ENCODE measurements at regions not wholly inside any gene's neighbourhood (a gene's known extent, or its start where the extent isn't known, plus 50 kb on each side); places are given as distances from the start of the nearest gene placed in this dataset.
"Not testable (repeated sequence)": the region's sequence is repeated elsewhere in the genome, so short reads cannot be mapped to it uniquely, and the experiment has no call there.

DNA sequence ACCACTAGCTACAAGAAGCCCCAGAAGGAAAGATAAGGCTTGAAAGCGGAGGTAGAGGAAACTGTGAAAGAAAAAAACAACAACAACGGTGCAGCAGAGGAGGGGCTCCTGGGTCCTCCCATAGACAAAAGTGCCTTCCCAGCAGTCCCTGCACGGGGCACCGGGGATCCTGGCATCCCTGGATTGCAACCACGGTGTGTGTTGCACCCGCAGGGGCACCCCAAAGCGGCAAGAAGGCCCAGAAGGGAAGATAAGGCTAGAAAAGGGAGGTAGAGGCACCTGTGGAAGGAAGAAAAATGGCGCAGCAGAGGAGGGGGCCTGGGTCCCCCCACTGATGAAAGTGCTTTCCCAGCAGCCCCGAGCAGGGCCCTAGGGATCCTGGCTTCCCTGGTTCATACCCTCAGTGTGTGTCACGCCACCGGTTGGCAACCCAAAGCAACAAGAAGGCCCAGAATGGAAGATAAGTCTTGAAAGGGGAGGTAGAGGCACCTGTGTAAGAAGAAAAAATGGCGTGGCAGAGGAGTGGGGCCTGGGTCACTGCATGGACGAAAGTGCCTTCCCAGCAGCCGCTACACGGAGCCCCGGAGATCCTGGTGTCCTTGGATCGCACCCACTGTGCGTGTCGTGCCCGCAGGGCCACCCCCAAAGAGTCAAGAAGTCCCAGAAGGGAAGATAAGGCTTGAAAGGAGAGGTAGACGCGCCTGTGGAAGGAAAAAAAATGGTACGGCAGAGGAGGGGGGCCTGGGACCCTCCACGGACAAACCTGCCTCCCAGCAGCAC lies 281.0 kb downstream of the ALG10 start:
- DNase-seq (ENCODE audit: low spot score) = no peak

DNA sequence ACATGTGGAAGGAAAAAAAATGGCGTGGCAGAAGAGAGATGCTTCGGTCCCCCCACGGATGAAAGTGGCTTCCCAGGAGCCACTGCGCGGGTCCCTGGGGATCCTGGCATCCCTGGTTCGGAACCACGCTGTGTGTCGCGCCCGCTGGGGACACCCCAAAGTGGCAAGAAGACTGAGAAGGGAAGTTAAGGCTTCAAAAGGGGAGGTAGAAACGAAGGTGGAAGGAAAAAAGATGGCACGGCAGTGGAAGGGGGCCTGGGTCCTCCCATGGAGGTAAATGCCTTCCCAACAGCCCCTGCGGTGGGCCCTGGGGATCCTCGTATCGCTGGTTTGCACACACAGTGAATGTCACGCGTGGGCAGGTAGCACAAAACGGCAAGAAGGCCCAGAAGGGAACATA lies 281.7 kb downstream of the ALG10 start:
- DNase-seq (ENCODE audit: low spot score) = no peak

DNA sequence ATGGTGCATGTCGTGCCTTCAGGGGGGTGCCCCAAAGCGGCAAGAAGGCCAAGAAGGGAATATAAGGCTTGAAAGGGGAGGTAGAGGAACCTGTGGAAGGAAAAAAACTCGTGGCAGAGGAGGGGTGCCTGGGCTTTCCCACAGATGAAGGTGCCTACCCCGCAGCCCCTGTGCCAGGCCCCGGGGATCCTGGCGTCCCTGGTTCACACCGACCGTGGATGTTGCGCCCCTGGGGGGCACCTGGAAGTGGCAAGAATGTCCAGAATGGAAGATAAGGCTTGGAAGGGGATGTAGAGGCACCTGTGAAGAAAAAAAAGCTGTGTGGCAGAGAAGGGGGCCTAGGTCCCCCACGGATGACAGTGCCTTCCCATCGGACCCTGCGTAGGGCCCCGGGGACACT lies 282.2 kb downstream of the ALG10 start:
- DNase-seq (ENCODE audit: low spot score) = no peak

DNA sequence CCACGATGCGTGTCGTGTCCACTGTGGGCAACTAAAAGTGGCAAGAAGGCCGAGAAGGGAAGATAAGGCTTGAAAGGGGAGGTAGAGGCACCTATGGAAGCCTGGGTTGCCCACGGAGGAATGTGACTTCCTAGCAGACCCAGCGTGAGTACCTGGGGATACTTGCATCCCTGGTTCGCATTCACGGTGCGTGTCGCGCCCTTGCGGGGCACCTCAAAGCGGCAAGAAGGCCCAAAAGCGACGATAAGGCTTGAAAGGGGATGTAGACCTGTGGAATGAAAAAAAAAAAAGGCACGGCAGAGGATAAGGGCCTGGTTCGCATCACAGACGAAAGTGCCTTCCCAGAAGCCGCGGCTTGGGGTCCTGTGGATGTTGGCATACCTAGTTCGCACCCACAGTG lies 282.9 kb downstream of the ALG10 start:
- DNase-seq (ENCODE audit: low spot score) = no peak

DNA sequence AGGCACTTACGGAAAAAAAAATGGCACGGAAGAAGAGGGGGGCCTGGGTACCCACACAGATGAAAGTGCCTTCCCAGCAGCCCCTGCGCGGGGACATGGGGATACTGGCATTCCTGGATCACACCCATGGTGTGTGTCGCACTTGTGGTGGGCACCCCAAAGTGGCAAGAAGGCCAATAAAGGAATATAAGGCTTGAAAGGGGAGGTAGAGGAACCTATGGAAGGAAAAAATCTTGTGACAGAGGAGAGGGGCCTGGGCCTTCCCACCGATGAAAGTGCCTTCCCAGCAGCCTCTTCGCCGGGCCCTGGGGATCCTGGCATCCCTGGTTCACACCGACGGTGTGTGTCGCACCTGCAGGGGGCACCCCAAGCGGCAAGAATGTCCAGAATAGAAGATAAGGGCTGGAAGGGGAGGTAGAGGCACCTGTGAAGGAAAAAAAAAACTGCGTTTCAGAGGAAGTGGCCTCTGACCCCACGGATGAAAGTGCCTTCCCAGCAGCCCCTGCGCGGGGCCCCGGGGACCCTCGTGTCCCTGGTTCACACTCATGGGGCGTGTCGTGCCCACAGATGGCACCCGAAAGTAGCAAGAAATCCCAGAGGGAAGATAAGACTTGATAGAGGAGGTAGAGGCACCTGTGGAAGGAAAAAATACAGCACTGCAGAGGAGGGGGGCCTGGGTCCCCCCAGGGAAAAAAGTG lies 284.0 kb downstream of the ALG10 start:
- no peak for DNase-seq (ENCODE audit: low spot score)

DNA sequence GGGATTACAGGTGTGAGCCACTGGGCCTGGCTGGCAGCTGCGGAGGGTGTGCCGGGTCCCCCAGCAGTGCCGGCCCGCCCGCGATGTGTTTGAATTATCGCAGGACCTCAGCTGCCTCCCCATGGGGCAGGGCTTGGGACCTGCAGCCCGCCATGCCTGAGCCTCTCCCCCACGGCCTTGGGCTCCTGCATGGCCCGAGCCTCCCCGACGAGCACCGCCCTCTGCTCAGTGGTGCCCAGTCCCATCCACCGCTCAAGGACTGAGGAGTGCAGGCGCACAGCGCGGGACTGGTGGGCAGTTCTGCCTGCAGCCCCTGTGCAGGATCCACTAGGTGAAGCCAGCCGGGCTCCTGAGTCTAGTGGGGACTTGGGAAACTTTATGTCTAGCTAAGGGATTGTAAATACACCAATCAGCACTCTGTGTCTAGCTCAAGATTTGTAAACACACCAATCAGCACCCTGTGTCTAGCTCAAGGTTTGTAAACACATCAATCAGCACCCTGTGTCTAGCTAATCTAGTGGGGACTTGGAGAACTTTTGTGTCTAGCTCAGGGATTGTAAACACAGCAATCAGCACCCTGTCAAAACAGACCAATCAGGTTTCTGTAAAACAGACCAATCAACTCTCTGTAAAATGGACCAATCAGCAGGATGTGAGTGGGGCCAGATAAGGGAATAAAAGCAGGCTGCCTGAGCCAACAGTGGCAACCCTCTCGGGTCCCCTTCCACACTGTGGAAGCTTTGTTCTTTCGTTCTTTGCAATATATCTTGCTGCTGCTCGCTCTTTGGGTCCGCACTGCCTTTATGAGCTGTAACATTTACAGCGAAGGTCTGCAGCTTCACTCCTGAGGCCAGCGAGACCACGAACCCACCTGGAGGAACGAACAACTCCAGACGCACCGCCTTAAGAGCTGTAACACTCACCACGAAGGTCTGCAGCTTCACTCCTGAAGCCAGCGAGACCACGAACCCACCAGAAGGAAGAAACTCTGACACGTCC lies 287.8 kb downstream of the ALG10 start:
- not testable (repeated sequence) for DNase-seq (ENCODE audit: low spot score)

DNA sequence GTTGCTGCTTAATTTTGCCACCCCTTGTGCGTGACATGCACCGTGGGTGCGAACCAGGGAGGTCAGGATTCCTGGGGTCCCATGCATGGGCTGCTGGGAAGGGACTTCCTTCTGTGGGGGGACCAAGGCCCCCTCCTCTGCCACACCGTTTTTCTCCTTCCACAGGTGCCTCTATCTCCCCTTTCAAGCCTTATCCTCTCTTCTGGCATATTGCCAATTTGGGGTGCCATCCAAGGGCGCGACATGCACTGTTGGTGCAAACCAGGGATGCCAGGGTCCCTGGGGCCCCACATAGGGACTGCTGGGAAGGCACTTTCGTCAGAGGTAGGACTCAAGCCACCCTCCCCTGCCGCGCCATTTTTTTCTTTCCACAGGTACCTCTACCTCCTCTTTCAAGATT lies 289.0 kb downstream of the ALG10 start:
- no peak for DNase-seq (ENCODE audit: low spot score)

DNA sequence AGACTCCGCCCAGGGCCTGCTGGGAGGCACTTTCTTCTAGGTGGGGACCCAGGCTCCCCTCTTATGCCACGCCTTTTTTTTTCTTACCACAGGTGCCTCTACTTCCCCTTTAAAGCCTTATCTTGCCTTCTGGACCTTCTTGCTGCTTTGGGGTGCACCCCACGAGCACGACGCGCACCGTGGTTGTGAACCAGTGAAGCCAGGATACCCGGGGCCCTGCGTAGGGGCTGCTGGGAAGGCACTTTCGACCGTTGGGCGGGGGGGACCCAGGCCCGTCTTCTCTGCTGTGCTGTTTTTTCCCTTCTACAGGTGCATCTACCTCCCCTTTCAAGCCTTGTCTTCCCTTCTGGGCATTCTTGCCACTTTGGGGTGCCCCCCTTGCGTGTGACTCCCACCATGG lies 305.4 kb downstream of the ALG10 start:
- no peak for DNase-seq (ENCODE audit: low spot score)

DNA sequence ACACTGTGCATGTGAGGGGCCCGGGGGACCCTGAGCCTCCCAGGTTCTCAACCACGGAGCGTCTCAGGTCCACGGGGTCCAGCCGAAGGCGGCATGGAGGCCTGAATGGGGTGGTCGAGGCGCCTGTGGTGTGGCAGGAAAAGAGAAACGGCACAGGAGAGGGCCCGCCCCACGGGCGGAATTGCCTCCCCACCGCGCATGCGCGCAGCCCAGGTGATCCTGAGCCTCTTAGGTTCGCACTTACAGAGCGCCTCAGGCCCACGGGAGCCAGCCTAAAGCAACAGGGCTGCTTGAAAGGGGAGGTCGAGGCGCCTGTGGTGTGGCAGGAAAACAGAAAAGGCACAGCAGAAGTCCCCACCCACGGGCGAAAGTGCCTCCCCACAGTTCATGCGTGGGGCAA lies 311.0 kb downstream of the ALG10 start:
- no peak for DNase-seq (ENCODE audit: low spot score)

DNA sequence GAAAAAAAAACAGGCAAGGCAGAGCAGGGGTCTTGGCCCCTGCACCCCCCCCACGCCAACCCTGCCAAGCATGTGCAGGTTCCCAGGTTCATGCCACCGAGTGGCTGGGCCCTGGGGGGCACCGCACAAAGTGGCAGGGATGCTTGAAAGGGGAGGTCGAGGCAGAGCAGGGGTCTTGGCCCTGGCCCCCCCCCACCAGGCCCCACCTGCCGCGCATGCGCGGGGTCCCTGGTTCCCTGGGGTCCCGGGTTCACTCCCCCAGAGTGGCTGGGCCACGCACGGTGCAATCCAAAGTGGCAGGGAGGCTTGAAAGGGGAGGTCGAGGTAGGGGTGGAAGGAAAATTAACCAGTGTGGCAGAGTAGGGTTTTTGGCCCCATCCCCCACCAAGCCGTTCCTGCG lies 312.2 kb downstream of the ALG10 start:
- DNase-seq (ENCODE audit: low spot score) = no peak

DNA sequence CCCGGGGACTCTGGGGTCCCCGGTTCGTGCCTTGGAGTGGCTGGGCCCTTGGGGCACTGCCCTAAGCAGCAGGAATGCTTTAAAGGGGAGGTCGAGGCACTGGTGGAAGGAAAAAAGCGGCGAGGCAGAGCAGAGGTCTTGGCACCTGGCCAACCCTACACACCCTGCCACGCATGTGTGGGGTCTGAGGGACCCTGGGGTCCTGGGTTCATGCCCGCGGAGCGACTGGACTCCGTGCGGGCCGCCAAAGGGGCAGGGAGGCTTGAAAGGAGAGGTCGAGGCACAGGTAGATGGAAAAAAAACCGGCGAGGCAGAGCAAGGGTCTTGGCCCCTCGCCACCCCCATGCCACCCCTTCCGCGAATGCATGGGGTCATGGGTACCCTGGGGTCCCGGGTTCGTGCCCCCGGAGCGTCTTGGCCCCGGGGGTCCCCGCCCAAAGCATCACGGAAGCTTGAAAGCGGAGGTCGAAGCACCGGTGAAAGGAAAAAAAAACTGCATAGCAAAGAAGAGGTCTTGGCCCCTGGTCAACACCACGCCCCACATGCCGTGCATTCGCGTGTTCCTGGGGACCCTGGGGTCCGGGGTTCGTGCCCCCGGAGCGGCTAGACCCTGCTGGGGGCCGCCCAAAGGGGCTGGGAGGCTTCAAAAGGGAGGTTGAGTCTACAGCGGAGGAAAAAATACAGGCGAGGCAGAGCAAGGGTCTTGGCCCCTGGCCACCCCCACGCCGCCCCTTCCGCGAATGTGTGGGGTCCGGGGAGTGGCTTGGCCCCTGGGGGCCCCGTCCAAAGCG lies 312.9 kb downstream of the ALG10 start:
- DNase-seq (ENCODE audit: low spot score) = no peak

DNA sequence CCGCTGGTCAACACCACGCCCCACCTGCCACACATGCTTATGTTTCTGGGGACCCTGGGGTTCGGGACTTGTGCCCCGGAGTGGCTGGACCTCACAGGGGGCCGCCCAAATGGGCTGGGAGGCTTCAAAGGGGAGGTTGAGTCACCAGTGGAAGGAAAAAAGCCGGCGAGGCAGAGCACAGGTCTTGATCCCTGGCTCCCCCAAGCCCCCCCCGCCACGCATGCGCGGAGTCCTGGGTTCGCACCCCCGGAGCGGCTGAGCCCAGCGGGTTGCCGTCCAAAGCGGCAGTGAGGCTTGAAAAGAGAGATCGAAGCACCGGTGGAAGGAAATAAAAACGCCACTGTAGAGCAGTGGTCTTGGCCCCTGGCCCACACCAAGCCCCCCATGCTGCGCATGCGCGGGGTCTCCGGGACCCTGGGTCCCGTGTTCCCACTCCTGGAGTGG lies 313.5 kb downstream of the ALG10 start:
- no peak for DNase-seq (ENCODE audit: low spot score)

DNA sequence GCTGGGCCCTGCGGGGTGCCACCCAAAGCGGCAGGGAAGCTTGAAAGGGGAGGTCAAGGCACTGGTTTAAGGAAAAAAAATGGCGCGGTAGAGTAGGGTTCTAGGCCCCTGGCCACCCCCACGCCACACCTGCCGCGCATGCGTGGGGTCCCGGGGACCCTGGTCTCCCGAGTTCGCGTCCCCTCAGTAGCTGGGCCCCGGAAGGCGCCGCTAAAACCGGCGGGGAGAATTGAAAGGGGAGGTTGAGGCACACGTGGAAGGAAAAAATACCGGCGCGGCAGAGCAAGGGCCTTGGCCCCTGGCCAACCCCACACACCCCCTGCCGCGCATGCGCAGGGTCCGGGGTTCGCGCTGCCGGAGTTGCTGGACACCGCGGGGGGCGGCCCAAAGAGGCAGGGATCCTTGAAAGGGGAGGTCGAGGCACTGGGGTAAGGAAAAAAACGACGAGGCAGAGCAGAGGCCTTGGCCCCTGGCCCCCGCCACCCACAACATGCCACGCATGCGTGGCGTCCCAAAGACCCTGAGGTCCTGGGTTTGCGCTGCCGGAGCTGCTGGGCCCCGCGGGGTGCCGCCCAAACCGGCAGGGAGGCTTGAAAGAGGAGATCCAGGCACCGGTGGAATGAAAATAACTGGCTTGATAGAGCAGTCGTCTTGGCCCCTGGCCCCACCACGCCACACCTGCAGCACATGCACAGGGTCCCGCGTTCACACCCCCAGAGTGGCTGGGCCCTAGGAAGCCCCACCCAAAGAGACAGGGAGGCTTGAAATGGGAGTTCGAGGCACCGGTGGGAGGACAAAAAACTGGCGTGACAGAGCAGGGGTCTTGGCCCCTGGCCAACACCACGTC lies 314.5 kb downstream of the ALG10 start:
- no peak for DNase-seq (ENCODE audit: low spot score)

DNA sequence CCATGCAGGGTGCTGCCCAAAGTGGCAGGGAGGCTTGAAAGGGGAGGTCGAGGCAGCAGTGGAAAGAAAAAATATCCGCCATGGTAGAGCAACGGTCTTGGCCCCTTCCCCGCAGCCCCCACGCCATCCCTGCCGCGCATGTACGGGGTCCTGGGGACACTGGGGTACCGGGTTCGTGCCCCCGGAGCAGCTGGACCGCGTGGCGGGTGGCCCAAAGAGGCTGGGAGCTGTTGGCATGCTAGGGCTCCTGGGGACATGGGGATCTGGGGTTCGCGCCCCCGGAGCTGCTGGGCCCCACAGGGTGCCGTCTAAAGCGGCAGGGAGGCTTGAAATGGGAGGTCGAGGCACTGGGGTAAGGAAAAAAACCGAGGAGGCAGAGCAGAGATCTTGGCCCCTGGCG lies 316.5 kb downstream of the ALG10 start:
- no peak for DNase-seq (ENCODE audit: low spot score)

DNA sequence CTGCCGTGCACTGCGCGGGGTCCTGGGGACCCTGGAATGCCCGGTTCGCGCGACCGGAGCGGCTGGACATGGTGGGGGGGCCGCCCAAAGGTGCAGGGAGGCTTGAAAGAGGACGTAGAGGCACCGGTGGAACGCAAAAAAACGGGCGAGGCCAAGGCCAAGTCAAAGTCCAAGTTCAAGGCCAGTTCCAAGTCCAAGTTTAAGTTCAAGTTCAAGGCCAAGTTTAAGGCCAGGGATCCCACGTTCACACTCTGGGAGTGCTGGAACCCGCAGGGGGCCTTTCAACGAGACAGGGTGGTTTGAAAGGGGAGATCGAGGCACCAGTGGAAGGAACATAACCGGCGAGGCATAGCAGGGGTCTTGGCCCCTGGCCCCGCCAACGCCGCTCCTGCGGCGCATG lies 317.6 kb downstream of the ALG10 start:
- no peak for DNase-seq (ENCODE audit: low spot score)

DNA sequence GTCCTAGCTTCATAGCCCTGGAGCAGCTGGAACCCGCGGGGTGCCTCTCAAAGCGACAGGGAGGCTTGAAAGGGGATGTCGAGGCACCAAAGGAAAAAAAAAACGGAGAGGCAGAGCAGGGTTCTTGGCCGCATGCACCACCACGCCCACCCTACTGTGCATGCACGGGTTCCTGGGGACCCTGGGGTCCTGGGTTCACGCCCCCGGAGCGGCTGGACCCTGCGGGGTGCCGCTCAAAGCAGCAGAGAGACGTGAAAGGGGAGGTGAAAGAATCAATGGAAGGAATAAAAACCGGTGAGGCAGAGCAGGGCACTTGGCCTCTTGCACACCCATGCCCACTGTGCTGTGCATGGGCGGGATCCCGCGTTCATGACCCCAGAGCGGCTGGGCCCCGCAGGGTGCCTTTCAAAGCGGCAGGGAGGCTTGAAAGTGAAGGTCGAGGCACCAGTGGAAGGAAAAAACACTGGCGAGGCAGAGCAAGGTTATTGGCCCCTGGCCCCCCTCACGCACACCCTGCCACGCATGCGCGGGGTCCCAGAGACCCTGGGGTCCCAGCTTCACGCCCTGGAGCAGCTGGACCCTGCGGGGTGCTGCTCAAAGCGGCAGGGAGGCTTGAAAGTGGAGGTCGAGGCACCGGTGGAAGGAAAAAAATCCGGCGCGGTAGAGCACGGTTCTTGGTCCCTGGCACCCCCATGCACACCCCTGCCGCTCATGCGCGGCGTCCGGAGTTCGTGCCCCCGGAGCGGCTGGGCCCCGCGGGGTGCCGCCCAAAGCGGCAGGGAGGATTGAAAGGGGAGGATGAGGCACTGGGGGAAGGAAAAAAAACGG lies 318.5 kb downstream of the ALG10 start:
- DNase-seq (ENCODE audit: low spot score) = no peak

DNA sequence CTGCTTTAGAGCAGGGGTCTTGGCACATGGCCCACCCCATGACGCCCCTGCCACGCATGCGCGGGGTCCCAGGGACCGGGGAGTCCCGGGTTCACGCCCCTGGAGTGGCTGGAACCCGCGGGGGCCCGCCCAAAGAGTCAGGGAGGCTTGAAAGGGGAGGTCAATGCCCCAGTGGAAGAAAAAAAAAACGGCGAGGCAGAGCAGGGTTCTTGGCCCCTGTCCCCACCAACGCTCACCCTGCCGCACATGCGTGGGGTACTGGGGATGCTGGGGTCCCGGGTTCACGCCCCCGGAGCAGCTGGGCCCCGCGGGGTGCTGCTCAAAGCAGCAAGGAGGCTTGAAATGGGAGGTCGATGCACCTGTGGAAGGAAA lies 319.1 kb downstream of the ALG10 start:
- DNase-seq (ENCODE audit: low spot score) = no peak

DNA sequence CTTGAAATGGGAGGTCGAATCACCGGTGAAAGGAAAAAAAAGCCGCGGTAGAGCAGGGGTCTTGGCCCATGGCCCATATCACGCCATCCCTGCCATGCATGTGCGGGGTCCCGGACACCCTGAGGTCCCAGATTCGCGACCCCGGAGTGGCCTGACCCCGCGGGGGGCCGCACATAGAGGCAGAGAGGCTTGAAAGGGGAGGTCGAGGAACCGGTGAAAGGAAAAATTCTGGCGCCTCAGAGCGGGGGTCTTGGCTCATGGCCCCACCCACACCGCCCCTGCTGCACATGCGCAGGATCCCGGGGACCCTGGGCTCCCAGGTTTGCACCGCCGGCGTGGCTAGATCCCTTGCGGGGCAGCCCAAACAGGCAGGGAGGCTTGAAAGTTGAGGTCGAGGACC lies 319.8 kb downstream of the ALG10 start:
- no peak for DNase-seq (ENCODE audit: low spot score)

DNA sequence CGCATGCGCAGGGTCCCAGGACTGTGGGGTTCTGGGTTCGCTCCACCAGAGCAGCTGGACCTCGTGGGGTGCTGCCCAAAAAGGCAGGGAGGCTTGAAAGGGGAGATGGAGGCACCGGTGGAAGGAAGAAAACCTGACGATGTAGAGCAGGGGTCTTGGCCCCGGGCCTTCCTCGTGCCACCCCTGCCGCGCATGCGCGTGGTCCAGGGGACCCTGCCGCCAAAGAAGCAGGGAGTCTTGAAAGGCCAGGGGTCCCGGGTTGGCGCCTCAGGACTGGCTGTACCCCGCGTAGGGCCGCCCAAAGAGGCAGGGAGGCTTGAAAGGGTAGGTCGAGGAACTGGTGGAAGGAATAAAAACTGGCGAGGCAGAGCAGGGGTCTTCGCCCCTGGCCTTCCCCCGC lies 321.0 kb downstream of the ALG10 start:
- DNase-seq (ENCODE audit: low spot score) = no peak

DNA sequence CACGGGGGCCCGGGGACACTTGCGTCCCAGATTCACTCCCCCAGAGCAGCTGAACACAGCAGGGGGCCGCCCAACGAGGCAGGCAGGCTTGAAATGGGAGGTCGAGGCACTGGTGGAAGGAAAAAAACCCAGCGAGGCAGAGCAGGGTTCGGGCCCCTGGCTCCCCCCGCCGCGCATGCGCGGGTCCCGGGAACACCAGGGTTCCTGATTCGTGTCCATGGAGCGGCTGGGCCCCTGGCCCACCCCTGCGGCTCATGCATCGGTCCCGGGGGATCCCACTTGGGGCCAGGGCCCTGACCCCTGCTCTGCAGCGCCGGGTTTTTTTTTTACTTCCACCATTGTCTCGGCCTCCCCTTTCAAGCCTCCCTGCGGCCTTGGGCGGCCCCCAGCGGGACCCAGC lies 321.5 kb downstream of the ALG10 start:
- no peak for DNase-seq (ENCODE audit: low spot score)

Measured in HT-29 (cell line).